ENCODE measurements at regions not wholly inside any gene's neighbourhood (a gene's known extent, or its start where the extent isn't known, plus 50 kb on each side); places are given as distances from the start of the nearest gene placed in this dataset.

DNA sequence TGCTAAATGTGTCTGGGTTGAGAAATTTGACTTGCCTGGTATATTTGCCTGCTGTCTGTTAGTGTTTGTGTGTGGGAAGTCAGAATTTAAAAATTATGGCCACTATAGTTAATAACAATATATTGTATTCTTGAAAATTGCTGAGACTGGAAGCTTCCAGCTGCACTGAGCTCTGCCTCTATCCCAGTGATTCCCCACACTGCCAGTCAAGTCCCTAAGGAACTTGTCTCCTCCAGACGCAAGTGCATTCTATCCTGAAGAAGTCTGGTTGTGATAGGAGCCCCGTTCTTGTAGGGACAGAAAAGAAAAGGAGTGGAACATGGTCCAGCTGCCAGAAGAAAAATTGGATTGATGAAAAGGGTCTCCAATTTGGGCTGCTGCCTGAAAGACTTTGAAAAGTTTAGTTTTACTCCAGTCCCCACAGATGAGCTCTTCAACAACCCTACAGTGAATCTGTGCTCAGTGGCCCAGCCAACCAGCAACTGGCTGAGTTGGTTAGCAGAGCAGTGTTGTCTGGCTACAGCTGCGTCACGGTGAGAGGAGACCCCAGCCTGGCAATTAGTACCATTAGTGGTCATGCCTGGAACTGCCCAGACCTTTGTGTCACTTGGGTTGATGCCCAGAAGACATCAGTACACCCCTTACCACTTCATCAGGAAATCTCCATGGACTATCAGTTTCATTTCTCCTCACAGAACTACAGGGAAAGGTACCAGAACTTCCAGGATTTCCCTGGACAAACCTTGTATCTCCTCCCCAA, 183.1 kb upstream of the MCHR2 start:
- TF ChIP-seq, protein P1, sequence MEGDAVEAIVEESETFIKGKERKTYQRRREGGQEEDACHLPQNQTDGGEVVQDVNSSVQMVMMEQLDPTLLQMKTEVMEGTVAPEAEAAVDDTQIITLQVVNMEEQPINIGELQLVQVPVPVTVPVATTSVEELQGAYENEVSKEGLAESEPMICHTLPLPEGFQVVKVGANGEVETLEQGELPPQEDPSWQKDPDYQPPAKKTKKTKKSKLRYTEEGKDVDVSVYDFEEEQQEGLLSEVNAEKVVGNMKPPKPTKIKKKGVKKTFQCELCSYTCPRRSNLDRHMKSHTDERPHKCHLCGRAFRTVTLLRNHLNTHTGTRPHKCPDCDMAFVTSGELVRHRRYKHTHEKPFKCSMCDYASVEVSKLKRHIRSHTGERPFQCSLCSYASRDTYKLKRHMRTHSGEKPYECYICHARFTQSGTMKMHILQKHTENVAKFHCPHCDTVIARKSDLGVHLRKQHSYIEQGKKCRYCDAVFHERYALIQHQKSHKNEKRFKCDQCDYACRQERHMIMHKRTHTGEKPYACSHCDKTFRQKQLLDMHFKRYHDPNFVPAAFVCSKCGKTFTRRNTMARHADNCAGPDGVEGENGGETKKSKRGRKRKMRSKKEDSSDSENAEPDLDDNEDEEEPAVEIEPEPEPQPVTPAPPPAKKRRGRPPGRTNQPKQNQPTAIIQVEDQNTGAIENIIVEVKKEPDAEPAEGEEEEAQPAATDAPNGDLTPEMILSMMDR (IDR thresholded peaks at IDR 0.05; ENCODE audit: low read depth, low read length) = no peak
- TF ChIP-seq POLR2A (IDR thresholded peaks at IDR 0.05; ENCODE audit: extremely low read depth, insufficient read length) (no peak), MYC (IDR thresholded peaks at IDR 0.05; ENCODE audit: low read depth, low read length) (no peak)
- TF ChIP-seq, protein P2, sequence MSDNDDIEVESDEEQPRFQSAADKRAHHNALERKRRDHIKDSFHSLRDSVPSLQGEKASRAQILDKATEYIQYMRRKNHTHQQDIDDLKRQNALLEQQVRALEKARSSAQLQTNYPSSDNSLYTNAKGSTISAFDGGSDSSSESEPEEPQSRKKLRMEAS (IDR thresholded peaks at IDR 0.05; ENCODE audit: low read depth, low read length) = no peak

Data from NB4 (cell line).